GM10248 (cell line): ENCODE measurements at regions not wholly inside any gene's neighbourhood (a gene's known extent, or its start where the extent isn't known, plus 50 kb on each side); places are given as distances from the start of the nearest gene placed in this dataset.

ENCODE experiments used
- CTCF ChIA-PET: fragments of 300-600 bp; sonication (Branson Sonifier 250); formaldehyde crosslinking; extraction: SDS; loops from one replicate; lab custom pipeline; 2021; ENCODE audit warnings: antibody characterized with exemption; lab: Yijun Ruan, JAX
- POLR2A ChIA-PET: fragments of 350-650 bp; sonication (Branson Sonifier 250); formaldehyde crosslinking; extraction: SDS; loops from one replicate; lab custom pipeline; 2020; ENCODE audit warnings: antibody characterized with exemption; lab: Yijun Ruan, JAX
- DNase-seq: peaks from one replicate; pipeline ENCODE4 v3.0.0; 2012; ENCODE audit errors: extremely low spot score
- CTCF ChIP-seq: IDR thresholded peaks from 2 replicates; pipeline ENCODE4 v1.5.1; 2012; ENCODE audit warnings: mild to moderate bottlenecking, low read depth; ENCODE audit errors: extremely low read depth, missing control alignments, control extremely low read depth

- DNase-seq: no peak
- POLR2A ChIA-PET: no interaction called here
- CTCF ChIA-PET: interaction anchor here (1.7 kb wide), 1 partner anchor 11 kb away, joined by 4 read pairs; no protein-coding TSS in a partner anchor
- no peak for TF ChIP-seq CTCF
Measured at GRCh38 chr11:43072911-43073310, 238.9 kb upstream of the API5 start.

DNA sequence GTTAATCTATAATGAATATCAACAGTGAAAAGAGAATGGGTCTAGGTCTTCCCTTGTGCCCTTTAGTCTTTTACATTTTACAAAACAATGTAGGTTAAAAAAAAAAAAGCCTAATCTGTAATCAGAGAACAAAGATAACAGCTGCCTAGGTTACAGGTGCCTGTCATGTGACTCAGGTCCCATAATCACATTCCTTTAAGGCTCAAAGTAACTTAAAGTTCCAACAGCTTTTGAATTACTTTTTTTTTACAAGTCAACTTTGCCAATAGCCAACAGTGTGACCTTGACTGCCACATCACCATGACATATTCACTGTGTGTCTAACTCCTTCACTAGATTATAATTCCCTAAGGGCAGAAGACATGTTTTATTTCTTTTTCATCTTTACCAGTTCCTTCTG lies 237.0 kb upstream of the API5 start:
- DNase-seq: no peak
- TF ChIP-seq CTCF: no peak
- POLR2A ChIA-PET: no interaction called here
- CTCF ChIA-PET: interaction anchor here (0.7 to 1.7 kb wide), 3 partner anchors 8 to 14 kb away, joined by 3 to 4 read pairs (median 4); no protein-coding TSS in a partner anchor

DNA sequence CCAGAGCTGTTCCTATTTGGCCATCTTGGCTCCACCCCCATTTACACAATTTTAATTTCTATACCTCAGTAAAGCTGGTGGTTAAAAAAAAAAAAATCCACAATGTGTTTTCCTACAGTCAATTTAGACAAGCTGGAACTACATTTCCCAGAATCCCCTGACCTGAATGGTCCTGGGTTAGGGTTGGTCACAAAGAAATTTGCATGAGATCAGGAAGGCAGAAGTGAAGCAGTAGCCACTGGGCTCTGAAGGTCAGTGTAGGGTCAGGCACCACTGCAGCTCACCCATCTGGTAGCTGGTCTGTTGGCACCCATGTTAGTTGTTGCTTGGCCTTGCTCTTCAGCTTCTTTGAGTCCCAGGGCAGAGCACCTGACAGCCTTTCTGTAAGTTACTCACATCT lies 210.7 kb upstream of the API5 start:
- no peak for TF ChIP-seq CTCF
- CTCF ChIA-PET: no interaction called here
- POLR2A ChIA-PET: no interaction called here
- DNase-seq: no peak

DNA sequence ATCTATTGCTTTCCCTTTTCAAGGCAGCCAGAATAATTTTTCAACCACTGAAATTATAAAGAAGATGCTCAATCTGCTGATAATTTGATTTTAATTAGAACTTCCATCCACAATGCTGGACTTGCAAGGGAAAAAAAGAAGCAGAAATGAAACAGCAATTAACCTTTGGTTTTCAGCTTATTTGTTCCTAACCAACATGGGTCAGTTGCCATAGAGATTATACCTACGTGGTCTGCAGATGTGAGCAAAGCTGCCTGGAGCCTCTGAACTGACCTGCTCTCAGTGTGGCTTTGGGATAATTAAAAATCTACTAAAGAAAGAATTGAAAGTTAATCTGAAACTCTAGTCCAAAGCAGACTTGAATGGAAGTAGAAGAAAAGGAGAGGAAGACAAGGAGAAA lies 195.7 kb upstream of the API5 start:
- POLR2A ChIA-PET: no interaction called here
- no peak for DNase-seq
- CTCF ChIA-PET: interaction anchor here (1.4 kb wide), 1 partner anchor 14 kb away, joined by 5 read pairs; no protein-coding TSS in a partner anchor
- TF ChIP-seq CTCF: no peak

DNA sequence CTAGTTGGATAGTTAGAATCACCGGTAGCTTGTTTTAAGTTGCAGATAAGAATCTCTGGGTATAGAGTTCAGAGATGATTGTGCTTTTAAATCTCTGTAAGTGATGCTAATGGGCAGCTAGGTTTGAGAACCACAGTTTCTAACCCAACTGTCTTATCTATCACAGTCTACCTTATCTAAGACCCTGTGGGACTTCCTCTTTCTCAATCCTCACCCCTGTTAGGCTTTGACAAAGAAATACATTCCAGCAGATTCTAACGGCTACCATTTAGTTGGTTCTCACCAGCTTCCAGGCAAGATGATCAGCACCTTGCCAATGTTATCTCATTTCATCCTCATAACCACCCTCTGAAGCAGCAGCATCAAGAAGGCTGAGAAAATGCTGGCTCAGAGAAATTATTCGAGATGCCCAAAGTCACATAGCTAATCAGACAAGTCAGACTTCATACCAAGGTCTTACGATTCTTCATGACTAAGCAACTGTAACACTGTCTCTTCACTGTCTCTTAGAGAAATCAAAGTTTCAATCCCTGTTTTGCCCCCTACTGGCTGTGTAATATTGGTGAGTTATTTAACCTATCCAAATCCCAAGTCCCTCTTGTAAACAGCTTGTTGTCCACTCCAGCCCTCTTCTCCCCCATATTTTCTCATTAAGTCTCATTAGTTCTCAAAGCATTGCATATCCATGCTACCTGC lies 192.4 kb upstream of the API5 start:
- CTCF ChIA-PET: interaction anchor here (1.2 kb wide), 1 partner anchor 10 kb away, joined by 4 read pairs; no protein-coding TSS in a partner anchor
- TF ChIP-seq CTCF: no peak

DNA sequence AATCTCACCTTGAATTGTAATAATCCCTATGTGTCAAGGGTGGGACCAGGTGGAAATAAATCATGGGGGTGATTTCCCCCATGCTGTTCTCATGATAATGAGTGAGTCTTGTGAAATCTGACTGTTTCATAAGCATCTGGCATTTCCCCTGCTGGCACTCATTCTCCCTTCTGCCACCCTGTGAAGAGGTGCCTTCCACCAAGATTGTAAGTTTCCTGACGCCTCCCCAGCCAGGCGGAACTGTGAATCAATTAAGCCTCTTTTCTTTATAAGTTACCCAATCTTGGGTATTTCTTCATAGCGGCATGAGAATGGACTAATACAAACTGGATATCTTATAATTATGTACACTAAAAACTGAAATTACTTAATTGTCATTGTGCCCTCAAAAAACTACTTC lies 189.2 kb upstream of the API5 start:
- CTCF ChIA-PET: no interaction called here
- no peak for TF ChIP-seq CTCF
- POLR2A ChIA-PET: no interaction called here
- no peak for DNase-seq

More for the DNA sequence above, 192.4 kb upstream of the API5 start:
- no peak for DNase-seq
- POLR2A ChIA-PET: no interaction called here
